ENCODE measurements at regions not wholly inside any gene's neighbourhood (a gene's known extent, or its start where the extent isn't known, plus 50 kb on each side); places are given as distances from the start of the nearest gene placed in this dataset.

DNA sequence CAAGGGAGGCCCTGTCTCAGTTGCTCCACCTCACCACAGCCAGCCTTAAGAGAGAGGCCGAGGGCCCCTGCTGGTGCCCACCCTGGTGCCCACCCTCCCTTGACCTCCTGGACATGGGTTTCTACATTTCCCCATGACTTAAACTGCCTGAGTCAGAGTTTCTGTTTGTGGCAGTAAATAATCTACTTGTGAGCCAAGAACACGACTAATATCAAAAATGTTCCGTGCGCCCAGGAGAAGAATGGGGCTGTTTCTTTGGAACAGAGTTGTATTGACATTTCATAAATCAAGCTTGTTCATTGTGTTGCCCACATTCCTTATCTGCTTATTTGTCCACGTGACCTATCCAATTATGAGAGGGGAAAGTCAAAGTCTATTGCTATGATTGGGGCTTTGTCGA lies 143.5 kb downstream of the ANKRD60 start:
- Histone ChIP-seq H3K27ac (replicated peaks) (no peak overlapping the region), H3K27me3 (ENCODE audit: insufficient read depth, poor library complexity, severe bottlenecking) (no peaks in the 10 kb centered on the region), H3K4me3 (replicated peaks; ENCODE audit: insufficient read depth, low read length) (no peak overlapping the region)
- TF ChIP-seq SPI1 (IDR thresholded peaks at IDR 0.05; ENCODE audit: borderline replicate concordance, low read depth): no peak
- TF ChIP-seq, protein P1, sequence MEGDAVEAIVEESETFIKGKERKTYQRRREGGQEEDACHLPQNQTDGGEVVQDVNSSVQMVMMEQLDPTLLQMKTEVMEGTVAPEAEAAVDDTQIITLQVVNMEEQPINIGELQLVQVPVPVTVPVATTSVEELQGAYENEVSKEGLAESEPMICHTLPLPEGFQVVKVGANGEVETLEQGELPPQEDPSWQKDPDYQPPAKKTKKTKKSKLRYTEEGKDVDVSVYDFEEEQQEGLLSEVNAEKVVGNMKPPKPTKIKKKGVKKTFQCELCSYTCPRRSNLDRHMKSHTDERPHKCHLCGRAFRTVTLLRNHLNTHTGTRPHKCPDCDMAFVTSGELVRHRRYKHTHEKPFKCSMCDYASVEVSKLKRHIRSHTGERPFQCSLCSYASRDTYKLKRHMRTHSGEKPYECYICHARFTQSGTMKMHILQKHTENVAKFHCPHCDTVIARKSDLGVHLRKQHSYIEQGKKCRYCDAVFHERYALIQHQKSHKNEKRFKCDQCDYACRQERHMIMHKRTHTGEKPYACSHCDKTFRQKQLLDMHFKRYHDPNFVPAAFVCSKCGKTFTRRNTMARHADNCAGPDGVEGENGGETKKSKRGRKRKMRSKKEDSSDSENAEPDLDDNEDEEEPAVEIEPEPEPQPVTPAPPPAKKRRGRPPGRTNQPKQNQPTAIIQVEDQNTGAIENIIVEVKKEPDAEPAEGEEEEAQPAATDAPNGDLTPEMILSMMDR (IDR thresholded peaks at IDR 0.05; ENCODE audit: insufficient read depth, low read length): no peak
- no peak for TF ChIP-seq GABPA (IDR thresholded peaks at IDR 0.05; ENCODE audit: low read depth)
- no peak for TF ChIP-seq POLR2AphosphoS5 (IDR thresholded peaks at IDR 0.05; ENCODE audit: low read depth)
- no peak for TF ChIP-seq REST (IDR thresholded peaks at IDR 0.05; ENCODE audit: insufficient replicate concordance, low read depth)
- DNase-seq (ENCODE audit: low read depth in 1 of 2, low spot score in 1 of 2): no peak

GRCh38 chr20:58084566-58084965 lies 143.9 kb downstream of the ANKRD60 start:
- DNase-seq (ENCODE audit: low read depth in 1 of 2, low spot score in 1 of 2): no peak
- no peak overlapping the region for H3K4me3 ChIP-seq (replicated peaks; ENCODE audit: insufficient read depth, low read length)
- no peak overlapping the region for H3K27ac ChIP-seq (replicated peaks)
- TF ChIP-seq REST (IDR thresholded peaks at IDR 0.05; ENCODE audit: insufficient replicate concordance, low read depth) (no peak), SPI1 (IDR thresholded peaks at IDR 0.05; ENCODE audit: borderline replicate concordance, low read depth) (no peak), POLR2AphosphoS5 (IDR thresholded peaks at IDR 0.05; ENCODE audit: low read depth) (no peak), GABPA (IDR thresholded peaks at IDR 0.05; ENCODE audit: low read depth) (no peak)
- TF ChIP-seq, protein P1 (IDR thresholded peaks at IDR 0.05; ENCODE audit: insufficient read depth, low read length): no peak
- no peaks in the 10 kb centered on the region for H3K27me3 ChIP-seq (ENCODE audit: insufficient read depth, poor library complexity, severe bottlenecking)

DNA sequence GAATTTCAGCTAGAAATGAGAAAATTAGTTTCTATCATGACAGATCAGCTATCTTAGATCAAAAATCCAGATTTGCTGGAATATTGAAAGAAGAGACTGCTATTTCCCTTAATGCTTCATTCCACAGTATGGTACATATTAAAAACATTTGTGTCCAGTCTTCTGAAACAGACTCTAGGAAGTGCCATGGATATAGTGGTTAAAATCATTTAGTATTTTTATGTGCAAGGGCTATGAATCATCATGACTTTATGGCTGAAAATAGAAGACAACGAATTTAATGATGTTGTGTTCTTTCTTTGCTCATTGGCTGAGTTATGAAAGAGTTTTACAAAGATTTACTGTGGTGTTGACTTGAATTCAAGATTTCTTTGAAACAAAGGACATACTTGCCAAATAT lies 146.6 kb downstream of the ANKRD60 start:
- Histone ChIP-seq H3K4me3 (replicated peaks; ENCODE audit: insufficient read depth, low read length) (no peak overlapping the region), H3K27ac (replicated peaks) (no peak overlapping the region), H3K27me3 (ENCODE audit: insufficient read depth, poor library complexity, severe bottlenecking) (no peaks in the 10 kb centered on the region)
- no peak for DNase-seq (ENCODE audit: low read depth in 1 of 2, low spot score in 1 of 2)
- TF ChIP-seq SPI1 (IDR thresholded peaks at IDR 0.05; ENCODE audit: borderline replicate concordance, low read depth): no peak
- TF ChIP-seq, protein P1 (IDR thresholded peaks at IDR 0.05; ENCODE audit: insufficient read depth, low read length): no peak
- no peak for TF ChIP-seq REST (IDR thresholded peaks at IDR 0.05; ENCODE audit: insufficient replicate concordance, low read depth)
- no peak for TF ChIP-seq GABPA (IDR thresholded peaks at IDR 0.05; ENCODE audit: low read depth)
